ENCODE measurements at regions not wholly inside any gene's neighbourhood (a gene's known extent, or its start where the extent isn't known, plus 50 kb on each side); places are given as distances from the start of the nearest gene placed in this dataset.
"Not testable (repeated sequence)": the region's sequence is repeated elsewhere in the genome, so short reads cannot be mapped to it uniquely, and the experiment has no call there.

- DNase-seq (ENCODE audit: low read depth), result no peak
- no peak for TF ChIP-seq CTCF (conservative IDR thresholded peaks at IDR 0.05; ENCODE audit: low read depth, low read length)
- no peak overlapping the region for H3K4me3 ChIP-seq (ENCODE audit: low read depth, low read length)
Measured at GRCh38 chr5:33115467-33115866, 325.3 kb upstream of the TARS1 start.

- H3K4me3 ChIP-seq (ENCODE audit: low read depth, low read length), result no peak overlapping the region
- no peak for TF ChIP-seq CTCF (conservative IDR thresholded peaks at IDR 0.05; ENCODE audit: low read depth, low read length)
- no peak for DNase-seq (ENCODE audit: low read depth)
Measured at GRCh38 chr5:33118761-33119415, 321.9 kb upstream of the TARS1 start.

- H3K4me3 ChIP-seq (ENCODE audit: low read depth, low read length), result no peak overlapping the region
- TF ChIP-seq CTCF (conservative IDR thresholded peaks at IDR 0.05; ENCODE audit: low read depth, low read length), result no peak
- peak; percentile 84 for DNase-seq (ENCODE audit: low read depth)
Measured at GRCh38 chr5:33120671-33121070, 320.1 kb upstream of the TARS1 start.

- TF ChIP-seq CTCF (conservative IDR thresholded peaks at IDR 0.05; ENCODE audit: low read depth, low read length), result no peak
Measured at GRCh38 chr5:33129309-33129708, 311.5 kb upstream of the TARS1 start.

GRCh38 chr5:33136785-33137184, 304.0 kb upstream of the TARS1 start:
- DNase-seq (ENCODE audit: low read depth), result no peak
- H3K4me3 ChIP-seq (ENCODE audit: low read depth, low read length), result no peak overlapping the region
- TF ChIP-seq CTCF (conservative IDR thresholded peaks at IDR 0.05; ENCODE audit: low read depth, low read length), result no peak

More at GRCh38 chr5:33129309-33129708, 311.5 kb upstream of the TARS1 start:
- H3K4me3 ChIP-seq (ENCODE audit: low read depth, low read length), result no peak overlapping the region
- DNase-seq (ENCODE audit: low read depth), result no peak

- H3K4me3 ChIP-seq (ENCODE audit: low read depth, low read length); DNase-seq (ENCODE audit: low read depth): not testable (repeated sequence)
Measured at GRCh38 chr5:33138145-33138544, 302.6 kb upstream of the TARS1 start.

- DNase-seq (ENCODE audit: low read depth), result no peak
- H3K4me3 ChIP-seq (ENCODE audit: low read depth, low read length), result no peak overlapping the region
- no peak for TF ChIP-seq CTCF (conservative IDR thresholded peaks at IDR 0.05; ENCODE audit: low read depth, low read length)
Measured at GRCh38 chr5:33143405-33144123, 297.2 kb upstream of the TARS1 start.

Measured in choroid plexus epithelial cell (primary cell).